ENCODE measurements at regions not wholly inside any gene's neighbourhood (a gene's known extent, or its start where the extent isn't known, plus 50 kb on each side); places are given as distances from the start of the nearest gene placed in this dataset.

DNA sequence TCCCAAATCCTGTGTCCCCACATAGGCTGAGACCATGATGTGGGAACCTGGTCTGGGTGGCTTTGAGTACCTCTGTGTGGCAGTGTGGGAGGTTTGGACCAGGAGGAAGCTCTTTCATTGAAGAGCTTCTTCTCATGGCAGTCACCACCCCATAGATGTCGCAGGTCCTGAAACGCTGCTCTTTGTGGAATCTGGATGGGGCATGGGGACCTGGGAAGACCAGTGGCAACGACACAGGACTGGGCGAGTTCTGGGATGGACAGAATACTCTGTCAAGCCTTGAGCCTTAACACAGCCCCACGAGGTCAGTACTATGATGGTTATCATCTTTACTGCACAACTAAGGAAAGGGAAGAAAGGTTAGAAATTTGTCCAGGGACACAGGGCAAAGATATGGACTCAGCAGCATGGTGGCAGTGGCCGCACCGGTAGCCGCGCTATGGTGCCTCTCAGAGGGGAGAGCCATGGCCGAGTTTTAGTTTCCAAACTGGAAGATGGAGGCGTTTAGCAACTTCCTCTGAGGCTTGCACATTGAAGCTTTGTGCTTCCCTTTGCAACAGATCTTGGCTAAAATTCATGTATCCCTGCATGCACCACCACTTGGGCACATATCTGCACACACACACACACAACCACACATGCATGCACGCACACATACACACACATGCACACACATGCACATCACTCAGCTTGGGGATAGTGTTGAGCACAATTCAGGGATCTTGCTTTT is 117.7 kb upstream of the C1orf174 start:
- Histone ChIP-seq H3K27me3 (ENCODE audit: insufficient read depth, low read length) (no peaks in the 10 kb centered on the region), H3K9ac (ENCODE audit: low read length) (no peak overlapping the region), H3K27ac (ENCODE audit: low read depth, low read length) (no peak overlapping the region), H2AFZ (ENCODE audit: low read depth, low read length) (no peak overlapping the region), H3K4me3 (ENCODE audit: insufficient read depth, low read depth, low read length) (no peak overlapping the region), H3K4me1 (ENCODE audit: insufficient read depth, low read length) (no peaks in the 10 kb centered on the region), H3K9me3 (ENCODE audit: insufficient read depth, low read depth, low read length) (peaks cover 3% of the 10 kb centered on the region), H3K36me3 (ENCODE audit: insufficient read depth, low read length) (no peaks in the 10 kb centered on the region), H4K20me1 (ENCODE audit: insufficient read depth, low read length) (no peaks in the 10 kb centered on the region), H3K4me2 (ENCODE audit: low read length) (no peak overlapping the region), H3K79me2 (ENCODE audit: insufficient read depth, low read length) (no peaks in the 10 kb centered on the region)
- peaks cover 12% of the 10 kb centered on the region for H3K27me3 Mint-ChIP-seq (ENCODE audit: low read depth, unreplicated experiment)
- H3K4me3 Mint-ChIP-seq (ENCODE audit: unreplicated experiment): no peak overlapping the region
- TF ChIP-seq, protein P1, sequence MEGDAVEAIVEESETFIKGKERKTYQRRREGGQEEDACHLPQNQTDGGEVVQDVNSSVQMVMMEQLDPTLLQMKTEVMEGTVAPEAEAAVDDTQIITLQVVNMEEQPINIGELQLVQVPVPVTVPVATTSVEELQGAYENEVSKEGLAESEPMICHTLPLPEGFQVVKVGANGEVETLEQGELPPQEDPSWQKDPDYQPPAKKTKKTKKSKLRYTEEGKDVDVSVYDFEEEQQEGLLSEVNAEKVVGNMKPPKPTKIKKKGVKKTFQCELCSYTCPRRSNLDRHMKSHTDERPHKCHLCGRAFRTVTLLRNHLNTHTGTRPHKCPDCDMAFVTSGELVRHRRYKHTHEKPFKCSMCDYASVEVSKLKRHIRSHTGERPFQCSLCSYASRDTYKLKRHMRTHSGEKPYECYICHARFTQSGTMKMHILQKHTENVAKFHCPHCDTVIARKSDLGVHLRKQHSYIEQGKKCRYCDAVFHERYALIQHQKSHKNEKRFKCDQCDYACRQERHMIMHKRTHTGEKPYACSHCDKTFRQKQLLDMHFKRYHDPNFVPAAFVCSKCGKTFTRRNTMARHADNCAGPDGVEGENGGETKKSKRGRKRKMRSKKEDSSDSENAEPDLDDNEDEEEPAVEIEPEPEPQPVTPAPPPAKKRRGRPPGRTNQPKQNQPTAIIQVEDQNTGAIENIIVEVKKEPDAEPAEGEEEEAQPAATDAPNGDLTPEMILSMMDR (IDR thresholded peaks at IDR 0.05; ENCODE audit: insufficient read depth, low read depth, low read length): no peak
- no peak for TF ChIP-seq EZH2 (IDR thresholded peaks at IDR 0.05; ENCODE audit: insufficient read depth, low read length)
- no peak overlapping the region for H3K27ac Mint-ChIP-seq (ENCODE audit: unreplicated experiment)
- no peaks in the 10 kb centered on the region for H3K4me1 Mint-ChIP-seq (ENCODE audit: low read depth, unreplicated experiment)
- no peaks in the 10 kb centered on the region for H3K36me3 Mint-ChIP-seq (ENCODE audit: low read depth, unreplicated experiment)
- H3K9me3 Mint-ChIP-seq (ENCODE audit: unreplicated experiment): peaks cover 28% of the 10 kb centered on the region
- DNase-seq (ENCODE audit: low read depth) (no peak), FAIRE-seq (no peak)

DNA sequence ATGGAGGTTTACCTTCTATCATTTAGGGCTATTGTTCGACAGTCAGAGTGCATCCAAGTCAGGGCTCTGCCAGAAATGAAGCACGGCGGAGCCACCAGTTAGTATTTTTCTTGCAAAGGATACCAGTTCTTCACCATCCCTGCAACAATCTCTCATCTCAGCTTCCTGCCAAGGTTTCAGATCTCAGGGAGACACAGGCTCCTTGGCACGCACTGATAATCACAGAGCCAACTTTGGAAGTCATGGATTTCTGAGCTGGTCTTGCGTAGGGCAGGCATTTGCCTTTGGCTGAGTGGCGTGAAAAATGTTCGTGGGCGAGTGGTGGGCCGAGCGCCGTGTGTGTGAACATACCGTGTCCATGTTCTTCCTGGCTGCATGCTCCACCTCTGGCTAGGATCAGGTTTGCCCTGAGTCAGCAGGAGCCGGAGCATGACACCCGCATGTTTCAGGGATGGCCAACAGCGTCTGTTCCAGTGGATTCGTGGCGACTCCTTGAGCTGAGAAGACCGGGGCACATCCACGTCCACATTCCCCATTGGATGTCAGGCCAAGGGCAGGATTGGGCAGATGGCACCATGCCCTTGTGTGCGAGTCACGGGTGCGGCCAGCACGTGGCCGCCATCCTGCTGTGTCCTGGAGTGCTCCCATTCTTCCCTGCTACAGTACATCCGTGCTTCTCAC is 118.5 kb upstream of the C1orf174 start:
- Histone ChIP-seq H3K4me2 (ENCODE audit: low read length) (no peak overlapping the region), H3K36me3 (ENCODE audit: insufficient read depth, low read length) (no peaks in the 10 kb centered on the region), H4K20me1 (ENCODE audit: insufficient read depth, low read length) (no peaks in the 10 kb centered on the region), H3K9me3 (ENCODE audit: insufficient read depth, low read depth, low read length) (peaks cover 3% of the 10 kb centered on the region), H3K4me1 (ENCODE audit: insufficient read depth, low read length) (no peaks in the 10 kb centered on the region), H3K79me2 (ENCODE audit: insufficient read depth, low read length) (no peaks in the 10 kb centered on the region), H3K27ac (ENCODE audit: low read depth, low read length) (no peak overlapping the region), H3K4me3 (ENCODE audit: insufficient read depth, low read depth, low read length) (no peak overlapping the region), H3K9ac (ENCODE audit: low read length) (no peak overlapping the region), H3K27me3 (ENCODE audit: insufficient read depth, low read length) (no peaks in the 10 kb centered on the region), H2AFZ (ENCODE audit: low read depth, low read length) (no peak overlapping the region)
- H3K4me3 Mint-ChIP-seq (ENCODE audit: unreplicated experiment): no peak overlapping the region
- peaks cover 12% of the 10 kb centered on the region for H3K27me3 Mint-ChIP-seq (ENCODE audit: low read depth, unreplicated experiment)
- FAIRE-seq (no peak), DNase-seq (ENCODE audit: low read depth) (no peak)
- H3K9me3 Mint-ChIP-seq (ENCODE audit: unreplicated experiment): peaks cover 28% of the 10 kb centered on the region
- H3K4me1 Mint-ChIP-seq (ENCODE audit: low read depth, unreplicated experiment): no peaks in the 10 kb centered on the region
- TF ChIP-seq, protein P1 (IDR thresholded peaks at IDR 0.05; ENCODE audit: insufficient read depth, low read depth, low read length): no peak
- no peak for TF ChIP-seq EZH2 (IDR thresholded peaks at IDR 0.05; ENCODE audit: insufficient read depth, low read length)
- H3K27ac Mint-ChIP-seq (ENCODE audit: unreplicated experiment): no peak overlapping the region
- no peaks in the 10 kb centered on the region for H3K36me3 Mint-ChIP-seq (ENCODE audit: low read depth, unreplicated experiment)

DNA sequence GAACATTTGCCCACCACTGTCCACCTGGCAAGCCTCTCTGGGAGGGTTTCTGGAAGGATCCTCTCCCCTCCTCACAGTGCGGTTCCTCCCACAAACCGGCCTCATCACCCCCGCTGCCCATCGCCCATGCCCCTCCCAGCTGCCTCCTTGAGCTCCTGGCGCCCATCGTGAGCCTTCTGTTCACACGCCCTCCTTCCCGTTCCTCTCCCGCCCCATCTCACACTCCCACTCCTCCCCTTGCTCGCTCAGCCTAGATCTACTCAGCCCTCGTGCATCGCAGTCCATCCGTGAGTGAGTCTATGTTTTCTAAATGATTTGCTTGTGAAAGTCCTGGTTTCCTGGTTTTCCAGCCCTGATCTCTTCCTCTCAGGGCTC is 119.1 kb upstream of the C1orf174 start:
- H3K4me2 ChIP-seq (ENCODE audit: low read length): no peak overlapping the region
- H3K79me2 ChIP-seq (ENCODE audit: insufficient read depth, low read length): no peaks in the 10 kb centered on the region

More for the DNA sequence above, 119.1 kb upstream of the C1orf174 start:
- Mint-ChIP-seq H3K4me3 (ENCODE audit: unreplicated experiment) (no peak overlapping the region), H3K36me3 (ENCODE audit: low read depth, unreplicated experiment) (no peaks in the 10 kb centered on the region), H3K27me3 (ENCODE audit: low read depth, unreplicated experiment) (peaks cover 12% of the 10 kb centered on the region), H3K4me1 (ENCODE audit: low read depth, unreplicated experiment) (no peaks in the 10 kb centered on the region), H3K9me3 (ENCODE audit: unreplicated experiment) (peaks cover 30% of the 10 kb centered on the region), H3K27ac (ENCODE audit: unreplicated experiment) (no peak overlapping the region)
- Histone ChIP-seq H3K36me3 (ENCODE audit: insufficient read depth, low read length) (no peaks in the 10 kb centered on the region), H3K27ac (ENCODE audit: low read depth, low read length) (no peak overlapping the region), H3K4me1 (ENCODE audit: insufficient read depth, low read length) (no peaks in the 10 kb centered on the region), H3K27me3 (ENCODE audit: insufficient read depth, low read length) (no peaks in the 10 kb centered on the region), H3K4me3 (ENCODE audit: insufficient read depth, low read depth, low read length) (no peak overlapping the region), H4K20me1 (ENCODE audit: insufficient read depth, low read length) (no peaks in the 10 kb centered on the region), H3K9me3 (ENCODE audit: insufficient read depth, low read depth, low read length) (peaks cover 3% of the 10 kb centered on the region), H2AFZ (ENCODE audit: low read depth, low read length) (no peak overlapping the region), H3K9ac (ENCODE audit: low read length) (no peak overlapping the region)
- DNase-seq (ENCODE audit: low read depth) (no peak), FAIRE-seq (no peak)
- no peak for TF ChIP-seq EZH2 (IDR thresholded peaks at IDR 0.05; ENCODE audit: insufficient read depth, low read length)
- TF ChIP-seq, protein P1 (IDR thresholded peaks at IDR 0.05; ENCODE audit: insufficient read depth, low read depth, low read length): no peak
